ENCODE measurements at regions not wholly inside any gene's neighbourhood (a gene's known extent, or its start where the extent isn't known, plus 50 kb on each side); places are given as distances from the start of the nearest gene placed in this dataset.

DNA sequence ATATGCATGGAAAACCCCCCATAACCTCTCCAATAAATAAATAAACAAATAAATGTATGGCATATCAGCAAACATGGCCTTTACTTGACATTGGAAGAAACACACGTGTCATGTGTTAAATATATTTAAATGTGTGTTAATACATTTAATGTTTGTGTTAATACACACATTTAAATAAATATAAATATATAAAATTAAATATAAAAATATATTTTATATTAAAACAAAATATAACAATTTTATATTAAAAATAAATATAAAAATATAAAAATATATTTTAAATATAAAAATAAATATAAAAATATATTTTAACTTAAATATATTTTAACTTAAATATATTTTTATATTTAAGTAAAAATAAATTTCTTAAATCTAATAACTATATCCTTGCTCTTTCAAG, 187.6 kb upstream of the CXXC4 start:
- Histone ChIP-seq H3K27me3 (ENCODE audit: insufficient read depth) (no peaks in the 10 kb centered on the region), H4K20me1 (replicated peaks; ENCODE audit: insufficient read depth) (no peaks in the 10 kb centered on the region), H3K27ac (ENCODE audit: low read depth) (no peak overlapping the region), H3K36me3 (ENCODE audit: insufficient read depth) (no peaks in the 10 kb centered on the region), H3K4me2 (no peak overlapping the region), H2AFZ (no peak overlapping the region), H3K9me2 (ENCODE audit: insufficient read depth) (no peaks in the 10 kb centered on the region; the same call in 1 of the 2 replicates), H3F3A (replicated peaks; ENCODE audit: low read depth) (no peaks in the 10 kb centered on the region), H3K4me3 (no peak overlapping the region), H3K79me2 (replicated peaks; ENCODE audit: insufficient read depth) (no peaks in the 10 kb centered on the region), H3K4me1 (ENCODE audit: insufficient read depth) (no peaks in the 10 kb centered on the region)
- Mint-ChIP-seq H3K36me3 (ENCODE audit: low read depth) (no peaks in the 10 kb centered on the region; the same call in 2 of the 3 replicates), H3K27me3 (ENCODE audit: insufficient read depth, low read depth, poor library complexity) (no peaks in the 10 kb centered on the region), H3K9me3 (peaks cover 15% of the 10 kb centered on the region; the same call in 2 of the 3 replicates), H3K4me3 (no peak overlapping the region), H3K27ac (no peak overlapping the region), H3K4me1 (peaks cover 3% of the 10 kb centered on the region; the same call in 1 of the 3 replicates)
- TF ChIP-seq JUNB (IDR thresholded peaks at IDR 0.05; ENCODE audit: unreplicated experiment): no peak
- no peak for TF ChIP-seq EZH2phosphoT487 (IDR thresholded peaks at IDR 0.05; ENCODE audit: unreplicated experiment)
- no peak for TF ChIP-seq POLR2AphosphoS5 (IDR thresholded peaks at IDR 0.05; ENCODE audit: low read depth)
- no peak for TF ChIP-seq NANOG (IDR thresholded peaks at IDR 0.05; ENCODE audit: borderline replicate concordance)
- no peak for TF ChIP-seq STAT1 (IDR thresholded peaks at IDR 0.05; ENCODE audit: unreplicated experiment)
- TF ChIP-seq EZH2 (IDR thresholded peaks at IDR 0.05; ENCODE audit: low read depth, unreplicated experiment): no peak
- TF ChIP-seq, protein P1, sequence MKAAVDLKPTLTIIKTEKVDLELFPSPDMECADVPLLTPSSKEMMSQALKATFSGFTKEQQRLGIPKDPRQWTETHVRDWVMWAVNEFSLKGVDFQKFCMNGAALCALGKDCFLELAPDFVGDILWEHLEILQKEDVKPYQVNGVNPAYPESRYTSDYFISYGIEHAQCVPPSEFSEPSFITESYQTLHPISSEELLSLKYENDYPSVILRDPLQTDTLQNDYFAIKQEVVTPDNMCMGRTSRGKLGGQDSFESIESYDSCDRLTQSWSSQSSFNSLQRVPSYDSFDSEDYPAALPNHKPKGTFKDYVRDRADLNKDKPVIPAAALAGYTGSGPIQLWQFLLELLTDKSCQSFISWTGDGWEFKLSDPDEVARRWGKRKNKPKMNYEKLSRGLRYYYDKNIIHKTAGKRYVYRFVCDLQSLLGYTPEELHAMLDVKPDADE (IDR thresholded peaks at IDR 0.05): no peak
- TF ChIP-seq, protein P2, sequence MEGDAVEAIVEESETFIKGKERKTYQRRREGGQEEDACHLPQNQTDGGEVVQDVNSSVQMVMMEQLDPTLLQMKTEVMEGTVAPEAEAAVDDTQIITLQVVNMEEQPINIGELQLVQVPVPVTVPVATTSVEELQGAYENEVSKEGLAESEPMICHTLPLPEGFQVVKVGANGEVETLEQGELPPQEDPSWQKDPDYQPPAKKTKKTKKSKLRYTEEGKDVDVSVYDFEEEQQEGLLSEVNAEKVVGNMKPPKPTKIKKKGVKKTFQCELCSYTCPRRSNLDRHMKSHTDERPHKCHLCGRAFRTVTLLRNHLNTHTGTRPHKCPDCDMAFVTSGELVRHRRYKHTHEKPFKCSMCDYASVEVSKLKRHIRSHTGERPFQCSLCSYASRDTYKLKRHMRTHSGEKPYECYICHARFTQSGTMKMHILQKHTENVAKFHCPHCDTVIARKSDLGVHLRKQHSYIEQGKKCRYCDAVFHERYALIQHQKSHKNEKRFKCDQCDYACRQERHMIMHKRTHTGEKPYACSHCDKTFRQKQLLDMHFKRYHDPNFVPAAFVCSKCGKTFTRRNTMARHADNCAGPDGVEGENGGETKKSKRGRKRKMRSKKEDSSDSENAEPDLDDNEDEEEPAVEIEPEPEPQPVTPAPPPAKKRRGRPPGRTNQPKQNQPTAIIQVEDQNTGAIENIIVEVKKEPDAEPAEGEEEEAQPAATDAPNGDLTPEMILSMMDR (conservative IDR thresholded peaks at IDR 0.05; ENCODE audit: low read depth in 2 of 2): no peak
- TF ChIP-seq, protein P3, sequence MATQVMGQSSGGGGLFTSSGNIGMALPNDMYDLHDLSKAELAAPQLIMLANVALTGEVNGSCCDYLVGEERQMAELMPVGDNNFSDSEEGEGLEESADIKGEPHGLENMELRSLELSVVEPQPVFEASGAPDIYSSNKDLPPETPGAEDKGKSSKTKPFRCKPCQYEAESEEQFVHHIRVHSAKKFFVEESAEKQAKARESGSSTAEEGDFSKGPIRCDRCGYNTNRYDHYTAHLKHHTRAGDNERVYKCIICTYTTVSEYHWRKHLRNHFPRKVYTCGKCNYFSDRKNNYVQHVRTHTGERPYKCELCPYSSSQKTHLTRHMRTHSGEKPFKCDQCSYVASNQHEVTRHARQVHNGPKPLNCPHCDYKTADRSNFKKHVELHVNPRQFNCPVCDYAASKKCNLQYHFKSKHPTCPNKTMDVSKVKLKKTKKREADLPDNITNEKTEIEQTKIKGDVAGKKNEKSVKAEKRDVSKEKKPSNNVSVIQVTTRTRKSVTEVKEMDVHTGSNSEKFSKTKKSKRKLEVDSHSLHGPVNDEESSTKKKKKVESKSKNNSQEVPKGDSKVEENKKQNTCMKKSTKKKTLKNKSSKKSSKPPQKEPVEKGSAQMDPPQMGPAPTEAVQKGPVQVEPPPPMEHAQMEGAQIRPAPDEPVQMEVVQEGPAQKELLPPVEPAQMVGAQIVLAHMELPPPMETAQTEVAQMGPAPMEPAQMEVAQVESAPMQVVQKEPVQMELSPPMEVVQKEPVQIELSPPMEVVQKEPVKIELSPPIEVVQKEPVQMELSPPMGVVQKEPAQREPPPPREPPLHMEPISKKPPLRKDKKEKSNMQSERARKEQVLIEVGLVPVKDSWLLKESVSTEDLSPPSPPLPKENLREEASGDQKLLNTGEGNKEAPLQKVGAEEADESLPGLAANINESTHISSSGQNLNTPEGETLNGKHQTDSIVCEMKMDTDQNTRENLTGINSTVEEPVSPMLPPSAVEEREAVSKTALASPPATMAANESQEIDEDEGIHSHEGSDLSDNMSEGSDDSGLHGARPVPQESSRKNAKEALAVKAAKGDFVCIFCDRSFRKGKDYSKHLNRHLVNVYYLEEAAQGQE (IDR thresholded peaks at IDR 0.05; ENCODE audit: unreplicated experiment): no peak
- no peak for TF ChIP-seq CREB1 (CRISPR knock-in tag; IDR thresholded peaks at IDR 0.05; ENCODE audit: low read depth)
- TF ChIP-seq ZNF114 (CRISPR knock-in tag; IDR thresholded peaks at IDR 0.05): no peak
- TF ChIP-seq, protein P4, sequence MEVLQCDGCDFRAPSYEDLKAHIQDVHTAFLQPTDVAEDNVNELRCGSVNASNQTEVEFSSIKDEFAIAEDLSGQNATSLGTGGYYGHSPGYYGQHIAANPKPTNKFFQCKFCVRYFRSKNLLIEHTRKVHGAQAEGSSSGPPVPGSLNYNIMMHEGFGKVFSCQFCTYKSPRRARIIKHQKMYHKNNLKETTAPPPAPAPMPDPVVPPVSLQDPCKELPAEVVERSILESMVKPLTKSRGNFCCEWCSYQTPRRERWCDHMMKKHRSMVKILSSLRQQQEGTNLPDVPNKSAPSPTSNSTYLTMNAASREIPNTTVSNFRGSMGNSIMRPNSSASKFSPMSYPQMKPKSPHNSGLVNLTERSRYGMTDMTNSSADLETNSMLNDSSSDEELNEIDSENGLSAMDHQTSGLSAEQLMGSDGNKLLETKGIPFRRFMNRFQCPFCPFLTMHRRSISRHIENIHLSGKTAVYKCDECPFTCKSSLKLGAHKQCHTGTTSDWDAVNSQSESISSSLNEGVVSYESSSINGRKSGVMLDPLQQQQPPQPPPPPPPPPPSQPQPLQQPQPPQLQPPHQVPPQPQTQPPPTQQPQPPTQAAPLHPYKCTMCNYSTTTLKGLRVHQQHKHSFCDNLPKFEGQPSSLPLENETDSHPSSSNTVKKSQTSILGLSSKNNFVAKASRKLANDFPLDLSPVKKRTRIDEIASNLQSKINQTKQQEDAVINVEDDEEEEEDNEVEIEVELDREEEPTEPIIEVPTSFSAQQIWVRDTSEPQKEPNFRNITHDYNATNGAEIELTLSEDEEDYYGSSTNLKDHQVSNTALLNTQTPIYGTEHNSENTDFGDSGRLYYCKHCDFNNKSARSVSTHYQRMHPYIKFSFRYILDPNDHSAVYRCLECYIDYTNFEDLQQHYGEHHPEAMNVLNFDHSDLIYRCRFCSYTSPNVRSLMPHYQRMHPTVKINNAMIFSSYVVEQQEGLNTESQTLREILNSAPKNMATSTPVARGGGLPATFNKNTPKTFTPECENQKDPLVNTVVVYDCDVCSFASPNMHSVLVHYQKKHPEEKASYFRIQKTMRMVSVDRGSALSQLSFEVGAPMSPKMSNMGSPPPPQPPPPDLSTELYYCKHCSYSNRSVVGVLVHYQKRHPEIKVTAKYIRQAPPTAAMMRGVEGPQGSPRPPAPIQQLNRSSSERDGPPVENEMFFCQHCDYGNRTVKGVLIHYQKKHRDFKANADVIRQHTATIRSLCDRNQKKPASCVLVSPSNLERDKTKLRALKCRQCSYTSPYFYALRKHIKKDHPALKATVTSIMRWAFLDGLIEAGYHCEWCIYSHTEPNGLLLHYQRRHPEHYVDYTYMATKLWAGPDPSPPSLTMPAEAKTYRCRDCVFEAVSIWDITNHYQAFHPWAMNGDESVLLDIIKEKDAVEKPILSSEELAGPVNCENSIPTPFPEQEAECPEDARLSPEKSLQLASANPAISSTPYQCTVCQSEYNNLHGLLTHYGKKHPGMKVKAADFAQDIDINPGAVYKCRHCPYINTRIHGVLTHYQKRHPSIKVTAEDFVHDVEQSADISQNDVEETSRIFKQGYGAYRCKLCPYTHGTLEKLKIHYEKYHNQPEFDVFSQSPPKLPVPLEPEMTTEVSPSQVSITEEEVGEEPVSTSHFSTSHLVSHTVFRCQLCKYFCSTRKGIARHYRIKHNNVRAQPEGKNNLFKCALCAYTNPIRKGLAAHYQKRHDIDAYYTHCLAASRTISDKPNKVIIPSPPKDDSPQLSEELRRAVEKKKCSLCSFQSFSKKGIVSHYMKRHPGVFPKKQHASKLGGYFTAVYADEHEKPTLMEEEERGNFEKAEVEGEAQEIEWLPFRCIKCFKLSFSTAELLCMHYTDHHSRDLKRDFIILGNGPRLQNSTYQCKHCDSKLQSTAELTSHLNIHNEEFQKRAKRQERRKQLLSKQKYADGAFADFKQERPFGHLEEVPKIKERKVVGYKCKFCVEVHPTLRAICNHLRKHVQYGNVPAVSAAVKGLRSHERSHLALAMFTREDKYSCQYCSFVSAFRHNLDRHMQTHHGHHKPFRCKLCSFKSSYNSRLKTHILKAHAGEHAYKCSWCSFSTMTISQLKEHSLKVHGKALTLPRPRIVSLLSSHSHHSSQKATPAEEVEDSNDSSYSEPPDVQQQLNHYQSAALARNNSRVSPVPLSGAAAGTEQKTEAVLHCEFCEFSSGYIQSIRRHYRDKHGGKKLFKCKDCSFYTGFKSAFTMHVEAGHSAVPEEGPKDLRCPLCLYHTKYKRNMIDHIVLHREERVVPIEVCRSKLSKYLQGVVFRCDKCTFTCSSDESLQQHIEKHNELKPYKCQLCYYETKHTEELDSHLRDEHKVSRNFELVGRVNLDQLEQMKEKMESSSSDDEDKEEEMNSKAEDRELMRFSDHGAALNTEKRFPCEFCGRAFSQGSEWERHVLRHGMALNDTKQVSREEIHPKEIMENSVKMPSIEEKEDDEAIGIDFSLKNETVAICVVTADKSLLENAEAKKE (CRISPR knock-in tag; IDR thresholded peaks at IDR 0.05): no peak
- TF ChIP-seq ZNF331 (CRISPR knock-in tag; IDR thresholded peaks at IDR 0.05; ENCODE audit: low read depth): no peak
- no peak for ATAC-seq
- DNase-seq (ENCODE audit: low spot score): no peak
